SK-N-SH treated with all-trans-retinoic acid at 6 μM for 48 hours (cell line): ENCODE measurements at regions not wholly inside any gene's neighbourhood (a gene's known extent, or its start where the extent isn't known, plus 50 kb on each side); places are given as distances from the start of the nearest gene placed in this dataset.

Experiments used
- ATAC-seq: fragments of 200-7000 bp; cut with Tn5 transposase; 3 replicates; pipeline ENCODE4 v1.9.1; 2020; ENCODE audit warnings: mild to moderate bottlenecking, moderate library complexity
- ARNTL ChIP-seq: fragments of 450-650 bp; formaldehyde crosslinking; IDR thresholded peaks from 2 replicates; pipeline ENCODE4 v1.5.0; 2020; ENCODE audit warnings: low read depth, mild to moderate bottlenecking, moderate library complexity, borderline replicate concordance
- CSDC2 ChIP-seq: fragments of 250-450 bp; sonication (Bioruptor Pico); IDR thresholded peaks from 2 replicates; pipeline ENCODE4 v1.5.0; 2020; ENCODE audit warnings: mild to moderate bottlenecking, moderate library complexity
- CSRNP3 ChIP-seq: fragments of 250-450 bp; sonication (Bioruptor Pico); IDR thresholded peaks from 2 replicates; pipeline ENCODE4 v1.5.1; 2021; ENCODE audit warnings: mild to moderate bottlenecking, moderate library complexity
- ESRRG ChIP-seq: fragments of 250-450 bp; sonication (Bioruptor Pico); IDR thresholded peaks from 2 replicates; pipeline ENCODE4 v1.6.1; 2021; ENCODE audit warnings: mild to moderate bottlenecking
- ISL1 ChIP-seq: fragments of 250-450 bp; sonication (Bioruptor Pico); IDR thresholded peaks from 2 replicates; pipeline ENCODE4 v2.1.2; 2022; ENCODE audit warnings: mild to moderate bottlenecking, moderate library complexity
- OSR1 ChIP-seq: fragments of 250-450 bp; sonication (Bioruptor Pico); IDR thresholded peaks from 2 replicates; pipeline ENCODE4 v1.8.0; 2022; ENCODE audit warnings: moderate library complexity, mild to moderate bottlenecking, inconsistent platforms
- POU6F1 ChIP-seq: fragments of 250-450 bp; sonication (Bioruptor Pico); IDR thresholded peaks from 2 replicates; pipeline ENCODE4 v1.8.0; 2021; ENCODE audit warnings: low read depth, mild to moderate bottlenecking, moderate library complexity, borderline replicate concordance
- PPARA ChIP-seq: fragments of 250-450 bp; sonication (Bioruptor Pico); IDR thresholded peaks from 2 replicates; pipeline ENCODE4 v1.5.0; 2020; ENCODE audit warnings: mild to moderate bottlenecking, borderline replicate concordance
- RARB ChIP-seq: fragments of 250-450 bp; sonication (Bioruptor Pico); IDR thresholded peaks from 2 replicates; pipeline ENCODE4 v1.8.0; 2021; ENCODE audit warnings: mild to moderate bottlenecking, moderate library complexity
- SNAI2 ChIP-seq: fragments of 250-450 bp; sonication (Bioruptor Pico); IDR thresholded peaks from 2 replicates; pipeline ENCODE4 v1.5.0; 2020; ENCODE audit warnings: mild to moderate bottlenecking, moderate library complexity
- TSHZ2 ChIP-seq: fragments of 250-450 bp; sonication (Bioruptor Pico); IDR thresholded peaks from 2 replicates; pipeline ENCODE4 v1.5.0; 2020; ENCODE audit warnings: mild to moderate bottlenecking, moderate library complexity
- ZFP3 ChIP-seq: fragments of 250-450 bp; sonication (Bioruptor Pico); IDR thresholded peaks from 2 replicates; pipeline ENCODE4 v1.5.0; 2020; ENCODE audit warnings: mild to moderate bottlenecking, moderate library complexity
- ZFP30 ChIP-seq: fragments of 450-650 bp; formaldehyde crosslinking; IDR thresholded peaks from 2 replicates; pipeline ENCODE4 v1.5.0; 2022; ENCODE audit warnings: mild to moderate bottlenecking, moderate library complexity
- TF ChIP-seq, protein P1 (sequence below): fragments of 250-450 bp; sonication (Bioruptor Pico); IDR thresholded peaks from 2 replicates; pipeline ENCODE4 v1.8.0; 2020; ENCODE audit warnings: mild to moderate bottlenecking, moderate library complexity, borderline replicate concordance
- TF ChIP-seq, protein P2 (sequence below): fragments of 250-450 bp; sonication (Bioruptor Pico); IDR thresholded peaks from 2 replicates; pipeline ENCODE4 v1.5.1; 2020; ENCODE audit warnings: low read depth, mild to moderate bottlenecking, moderate library complexity

GRCh38 chr7:42617071-42617765 lies 294.7 kb downstream of the C7orf25 start:
- TF ChIP-seq CSRNP3 (CRISPR knock-in tag) (no peak), POU6F1 (CRISPR knock-in tag) (no peak), OSR1 (CRISPR knock-in tag) (no peak), ARNTL (no peak), CSDC2 (CRISPR knock-in tag) (no peak), TSHZ2 (no peak)
- peak; percentile 40; the same call in 2 of the 3 replicates for ATAC-seq

- TF ChIP-seq, protein P1, sequence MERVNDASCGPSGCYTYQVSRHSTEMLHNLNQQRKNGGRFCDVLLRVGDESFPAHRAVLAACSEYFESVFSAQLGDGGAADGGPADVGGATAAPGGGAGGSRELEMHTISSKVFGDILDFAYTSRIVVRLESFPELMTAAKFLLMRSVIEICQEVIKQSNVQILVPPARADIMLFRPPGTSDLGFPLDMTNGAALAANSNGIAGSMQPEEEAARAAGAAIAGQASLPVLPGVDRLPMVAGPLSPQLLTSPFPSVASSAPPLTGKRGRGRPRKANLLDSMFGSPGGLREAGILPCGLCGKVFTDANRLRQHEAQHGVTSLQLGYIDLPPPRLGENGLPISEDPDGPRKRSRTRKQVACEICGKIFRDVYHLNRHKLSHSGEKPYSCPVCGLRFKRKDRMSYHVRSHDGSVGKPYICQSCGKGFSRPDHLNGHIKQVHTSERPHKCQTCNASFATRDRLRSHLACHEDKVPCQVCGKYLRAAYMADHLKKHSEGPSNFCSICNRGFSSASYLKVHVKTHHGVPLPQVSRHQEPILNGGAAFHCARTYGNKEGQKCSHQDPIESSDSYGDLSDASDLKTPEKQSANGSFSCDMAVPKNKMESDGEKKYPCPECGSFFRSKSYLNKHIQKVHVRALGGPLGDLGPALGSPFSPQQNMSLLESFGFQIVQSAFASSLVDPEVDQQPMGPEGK (CRISPR knock-in tag): no peak
- TF ChIP-seq RARB (CRISPR knock-in tag) (no peak), CSRNP3 (CRISPR knock-in tag) (no peak), POU6F1 (CRISPR knock-in tag) (no peak), OSR1 (CRISPR knock-in tag) (no peak), ISL1 (CRISPR knock-in tag) (no peak), TSHZ2 (no peak)
- TF ChIP-seq, all 23 proteins: peak for 0
- no peak for ATAC-seq
Measured at GRCh38 chr7:42614636-42615035, 297.2 kb downstream of the C7orf25 start.

DNA sequence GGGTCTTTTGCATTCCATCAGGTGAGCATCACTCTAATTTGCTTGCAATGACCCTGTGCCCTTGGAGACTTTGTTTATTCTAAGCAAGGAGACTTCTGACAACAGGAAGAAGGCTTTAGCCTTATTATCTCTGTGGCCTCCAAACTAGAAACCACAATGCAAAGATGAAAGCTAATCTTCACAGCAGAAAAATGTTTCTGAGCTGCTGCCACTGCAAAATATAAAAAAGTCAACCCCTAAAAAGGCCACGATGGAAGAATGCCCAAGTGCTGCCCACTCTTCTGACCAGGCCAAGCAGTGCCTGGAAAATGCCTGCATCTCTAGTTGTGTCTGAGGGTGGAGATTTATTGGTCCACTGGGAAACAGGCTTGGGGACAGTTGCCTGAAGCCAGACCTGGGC lies 299.9 kb downstream of the C7orf25 start:
- no peak for ATAC-seq
- TF ChIP-seq ARNTL: no peak
- TF ChIP-seq ESRRG: no peak
- TF ChIP-seq PPARA (CRISPR knock-in tag): no peak
- TF ChIP-seq ZFP3 (CRISPR knock-in tag): no peak
- no peak for TF ChIP-seq ZFP30 (CRISPR knock-in tag)
- TF ChIP-seq, protein P2, sequence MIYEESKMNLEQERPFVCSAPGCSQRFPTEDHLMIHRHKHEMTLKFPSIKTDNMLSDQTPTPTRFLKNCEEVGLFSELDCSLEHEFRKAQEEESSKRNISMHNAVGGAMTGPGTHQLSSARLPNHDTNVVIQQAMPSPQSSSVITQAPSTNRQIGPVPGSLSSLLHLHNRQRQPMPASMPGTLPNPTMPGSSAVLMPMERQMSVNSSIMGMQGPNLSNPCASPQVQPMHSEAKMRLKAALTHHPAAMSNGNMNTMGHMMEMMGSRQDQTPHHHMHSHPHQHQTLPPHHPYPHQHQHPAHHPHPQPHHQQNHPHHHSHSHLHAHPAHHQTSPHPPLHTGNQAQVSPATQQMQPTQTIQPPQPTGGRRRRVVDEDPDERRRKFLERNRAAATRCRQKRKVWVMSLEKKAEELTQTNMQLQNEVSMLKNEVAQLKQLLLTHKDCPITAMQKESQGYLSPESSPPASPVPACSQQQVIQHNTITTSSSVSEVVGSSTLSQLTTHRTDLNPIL (CRISPR knock-in tag): no peak
- TF ChIP-seq OSR1 (CRISPR knock-in tag): no peak
- no peak for TF ChIP-seq SNAI2 (CRISPR knock-in tag)
- TF ChIP-seq, protein P1 (CRISPR knock-in tag): no peak
- TF ChIP-seq RARB (CRISPR knock-in tag): no peak
